Neural cell (in vitro differentiated cells): ENCODE measurements at regions not wholly inside any gene's neighbourhood (a gene's known extent, or its start where the extent isn't known, plus 50 kb on each side); places are given as distances from the start of the nearest gene placed in this dataset.
"Not testable (repeated sequence)": the region's sequence is repeated elsewhere in the genome, so short reads cannot be mapped to it uniquely, and the experiment has no call there.

ENCODE experiments used
- CTCF ChIP-seq: fragments of 450-650 bp; IDR thresholded peaks from 2 replicates; pipeline ENCODE4 v1.5.1; 2014; ENCODE audit warnings: antibody characterized with exemption, mild to moderate bottlenecking, moderate library complexity; ENCODE audit not compliant: poor library complexity, severe bottlenecking
- EP300 ChIP-seq: fragments of 450-650 bp; conservative IDR thresholded peaks from 2 replicates; pipeline ENCODE4 v1.6.1; 2014; ENCODE audit warnings: antibody characterized with exemption, mild to moderate bottlenecking, moderate library complexity; ENCODE audit not compliant: poor library complexity, severe bottlenecking
- EZH2 ChIP-seq: fragments of 200-600, 300-800 bp; shearing (Covaris generic), sonication (generic); IDR thresholded peaks from 2 replicates; pipeline ENCODE4 v1.6.1; 2014; ENCODE audit warnings: antibody characterized with exemption, low read length, borderline replicate concordance, mild to moderate bottlenecking; ENCODE audit not compliant: insufficient read depth, poor library complexity, severe bottlenecking
- MXI1 ChIP-seq: fragments of 450-650 bp; conservative IDR thresholded peaks from 2 replicates; pipeline ENCODE4 v1.6.1; 2014; ENCODE audit warnings: antibody characterized with exemption, mild to moderate bottlenecking; ENCODE audit not compliant: poor library complexity, severe bottlenecking
- POLR2AphosphoS5 ChIP-seq: IDR thresholded peaks from 2 replicates; pipeline ENCODE4 v1.6.1; 2012
- RAD21 ChIP-seq: fragments of 450-650 bp; conservative IDR thresholded peaks from 2 replicates; pipeline ENCODE4 v1.6.1; 2014; ENCODE audit warnings: antibody characterized with exemption, mild to moderate bottlenecking, moderate library complexity
- REST ChIP-seq: IDR thresholded peaks from 2 replicates; pipeline ENCODE4 v1.6.1; 2012; ENCODE audit warnings: borderline replicate concordance
- TAF1 ChIP-seq: IDR thresholded peaks from 2 replicates; pipeline ENCODE4 v1.6.1; 2012; ENCODE audit warnings: low read depth

- TF ChIP-seq CTCF, EZH2, RAD21, REST, EP300, TAF1, MXI1, POLR2AphosphoS5: not testable (repeated sequence)
These were observed 2093.4 kb upstream of the TPTE start for GRCh38 chr21:8427790-8428667.
